CD8-positive, alpha-beta memory T cell (primary cell): ENCODE measurements at regions not wholly inside any gene's neighbourhood (a gene's known extent, or its start where the extent isn't known, plus 50 kb on each side); places are given as distances from the start of the nearest gene placed in this dataset.

Source experiments
- CTCF ChIA-PET: fragments of 350-600 bp; sonication (Branson Sonifier 250); formaldehyde crosslinking; loops from one replicate; lab custom pipeline; 2021; ENCODE audit warnings: antibody characterized with exemption; lab: Charles Lee
- POLR2A ChIA-PET: fragments of 350-600 bp; sonication (Branson Sonifier 250); formaldehyde crosslinking; loops from one replicate; lab custom pipeline; 2021; ENCODE audit warnings: antibody characterized with exemption; lab: Charles Lee
- DNase-seq, 5 donors: peaks; one replicate each; pipeline versions ENCODE4 v3.0.0 to v3.0.0-alpha.2; 2020 to 2022; ENCODE audit warnings: mixed read lengths in 1 of 5
- H3K27ac ChIP-seq: one replicate; pipeline ENCODE4 v1.7.0; 2013; ENCODE audit warnings: low read depth, mild to moderate bottlenecking, low read length, moderate library complexity
- H3K27me3 ChIP-seq: 2 replicates; pipeline ENCODE4 v1.7.0; 2013; ENCODE audit warnings: low read length, mild to moderate bottlenecking; ENCODE audit not compliant: insufficient read depth, poor library complexity, severe bottlenecking
- H3K36me3 ChIP-seq: 2 replicates; pipeline ENCODE4 v1.7.0; 2013; ENCODE audit warnings: mild to moderate bottlenecking, low read length, moderate library complexity; ENCODE audit not compliant: insufficient read depth
- H3K4me1 ChIP-seq: 2 replicates; pipeline ENCODE4 v1.7.0; 2013; ENCODE audit warnings: mild to moderate bottlenecking, low read length, moderate library complexity; ENCODE audit not compliant: insufficient read depth
- H3K4me3 ChIP-seq: 2 replicates; pipeline ENCODE4 v1.7.0; 2013; ENCODE audit warnings: mild to moderate bottlenecking, low read length
- H3K9me3 ChIP-seq: 2 replicates; pipeline ENCODE4 v1.7.0; 2013; ENCODE audit warnings: mild to moderate bottlenecking, low read length
- H3K27ac Mint-ChIP-seq, 8 donors: one replicate each; pipeline ENCODE4 v1.8.0; 2020 to 2021; ENCODE audit warnings: mixed read lengths in 8 of 8, mild to moderate bottlenecking in 6 of 8, inconsistent platforms in 3 of 8, moderate library complexity in 3 of 8
- H3K27me3 Mint-ChIP-seq, 2 donors: one replicate each; pipeline ENCODE4 v1.8.0; 2020 to 2021; ENCODE audit warnings: mixed read lengths in 2 of 2, mild to moderate bottlenecking in 1 of 2, moderate library complexity in 1 of 2
- H3K36me3 Mint-ChIP-seq, 3 donors: one replicate each; pipeline ENCODE4 v1.8.0; 2020 to 2021; ENCODE audit warnings: mixed read lengths in 3 of 3, inconsistent platforms in 1 of 3, mild to moderate bottlenecking in 1 of 3
- H3K4me1 Mint-ChIP-seq, 3 donors: one replicate each; pipeline ENCODE4 v1.8.0; 2020 to 2021; ENCODE audit warnings: mixed read lengths in 3 of 3, inconsistent platforms in 1 of 3, mild to moderate bottlenecking in 1 of 3
- H3K4me3 Mint-ChIP-seq, 7 donors: one replicate each; pipeline ENCODE4 v1.8.0; 2020 to 2021; ENCODE audit warnings: mixed read lengths in 7 of 7, mild to moderate bottlenecking in 6 of 7, moderate library complexity in 4 of 7, inconsistent platforms in 2 of 7
- H3K9me3 Mint-ChIP-seq, 5 donors: one replicate each; pipeline ENCODE4 v1.8.0; 2020 to 2022; ENCODE audit warnings: mixed read lengths in 5 of 5, mild to moderate bottlenecking in 3 of 5, moderate library complexity in 2 of 5, inconsistent platforms in 1 of 5

GRCh38 chr18:25727281-25727985 is 363.0 kb downstream of the SS18 start:
- Histone ChIP-seq H3K36me3 (no peaks in the 10 kb centered on the region), H3K9me3 (no peaks in the 10 kb centered on the region), H3K27me3 (no peaks in the 10 kb centered on the region), H3K27ac (no peak overlapping the region), H3K4me1 (no peaks in the 10 kb centered on the region), H3K4me3 (no peak overlapping the region)
- H3K27ac Mint-ChIP-seq = peak overlapping the region in 2 of 8 donors; percentile 2 to 18
- H3K27me3 Mint-ChIP-seq = peaks cover 3 to 5% of the 10 kb centered on the region in 2 donors
- DNase-seq = peak in 1 of 5 donors; percentile 7
- no peaks in the 10 kb centered on the region for H3K36me3 Mint-ChIP-seq
- no peak overlapping the region for H3K4me3 Mint-ChIP-seq
- ChIA-PET CTCF (no interaction called here), POLR2A (no interaction called here)
- peaks cover 0 to 3% (median 0%) of the 10 kb centered on the region in 3 donors for H3K4me1 Mint-ChIP-seq
- H3K9me3 Mint-ChIP-seq = peaks cover 3 to 13% (median 6%) of the 10 kb centered on the region in 5 donors

- CTCF ChIA-PET = no interaction called here
- H3K36me3 ChIP-seq = no peaks in the 10 kb centered on the region
- peak overlapping the region in 4 of 8 donors; percentile 33 to 67 (median 54) for H3K27ac Mint-ChIP-seq
- no peak overlapping the region for H3K4me3 Mint-ChIP-seq
- POLR2A ChIA-PET = no interaction called here
- H3K9me3 Mint-ChIP-seq = peaks cover 2 to 13% (median 5%) of the 10 kb centered on the region in 5 donors
- no peaks in the 10 kb centered on the region for H3K27me3 ChIP-seq
- H3K4me3 ChIP-seq = no peak overlapping the region
- peaks cover 3 to 5% of the 10 kb centered on the region in 2 donors for H3K27me3 Mint-ChIP-seq
- H3K36me3 Mint-ChIP-seq = no peaks in the 10 kb centered on the region
- peaks cover 0 to 3% (median 0%) of the 10 kb centered on the region in 3 donors for H3K4me1 Mint-ChIP-seq
- peak overlapping the region; percentile 21 for H3K27ac ChIP-seq
- no peaks in the 10 kb centered on the region for H3K9me3 ChIP-seq
- no peak for DNase-seq
- H3K4me1 ChIP-seq = no peaks in the 10 kb centered on the region
Measured at GRCh38 chr18:25726298-25726697, 364.1 kb downstream of the SS18 start.

- Histone ChIP-seq H3K27ac (no peak overlapping the region), H3K4me1 (no peaks in the 10 kb centered on the region), H3K9me3 (no peaks in the 10 kb centered on the region), H3K36me3 (no peaks in the 10 kb centered on the region), H3K4me3 (no peak overlapping the region), H3K27me3 (no peaks in the 10 kb centered on the region)
- no peak for DNase-seq
- Mint-ChIP-seq H3K9me3 (peaks cover 0 to 9% (median 2%) of the 10 kb centered on the region in 5 donors), H3K4me3 (no peak overlapping the region), H3K27ac (peak overlapping the region in 2 of 8 donors; percentile 33 to 43), H3K4me1 (peaks cover 0 to 3% (median 0%) of the 10 kb centered on the region in 3 donors), H3K36me3 (no peaks in the 10 kb centered on the region), H3K27me3 (peaks cover 3 to 5% of the 10 kb centered on the region in 2 donors)
- ChIA-PET POLR2A (no interaction called here), CTCF (no interaction called here)
Measured at GRCh38 chr18:25725501-25725900, 364.9 kb downstream of the SS18 start.

GRCh38 chr18:25724997-25725396 is 365.4 kb downstream of the SS18 start:
- Mint-ChIP-seq H3K4me3 (peak overlapping the region in 5 of 7 donors; percentile 8 to 52 (median 26)), H3K4me1 (peaks cover 0 to 3% (median 0%) of the 10 kb centered on the region in 3 donors), H3K27ac (peak overlapping the region in 4 of 8 donors; percentile 43 to 92 (median 72)), H3K9me3 (peaks cover 0 to 9% (median 2%) of the 10 kb centered on the region in 5 donors), H3K27me3 (peaks cover 3 to 5% of the 10 kb centered on the region in 2 donors), H3K36me3 (no peaks in the 10 kb centered on the region)
- CTCF ChIA-PET = no interaction called here
- peak in 1 of 5 donors; percentile 9 for DNase-seq
- Histone ChIP-seq H3K27ac (no peak overlapping the region), H3K9me3 (no peaks in the 10 kb centered on the region), H3K4me1 (no peaks in the 10 kb centered on the region), H3K36me3 (no peaks in the 10 kb centered on the region), H3K4me3 (no peak overlapping the region), H3K27me3 (no peaks in the 10 kb centered on the region)
- POLR2A ChIA-PET = no interaction called here

GRCh38 chr18:25724121-25724520 is 366.3 kb downstream of the SS18 start:
- peaks cover 0 to 5% of the 10 kb centered on the region in 2 donors for H3K27me3 Mint-ChIP-seq
- H3K36me3 Mint-ChIP-seq = no peaks in the 10 kb centered on the region

GRCh38 chr18:25713103-25713502 is 361.1 kb upstream of the ZNF521 start:
- Mint-ChIP-seq H3K27me3 (peaks cover 3 to 6% of the 10 kb centered on the region in 2 donors), H3K36me3 (no peaks in the 10 kb centered on the region), H3K9me3 (peaks cover 0 to 12% (median 9%) of the 10 kb centered on the region in 5 donors), H3K27ac (no peak overlapping the region), H3K4me3 (no peak overlapping the region), H3K4me1 (no peaks in the 10 kb centered on the region)
- Histone ChIP-seq H3K9me3 (no peaks in the 10 kb centered on the region), H3K4me3 (no peak overlapping the region), H3K4me1 (no peaks in the 10 kb centered on the region), H3K27ac (no peak overlapping the region), H3K36me3 (no peaks in the 10 kb centered on the region), H3K27me3 (no peaks in the 10 kb centered on the region)
- DNase-seq = no peak
- POLR2A ChIA-PET = no interaction called here
- CTCF ChIA-PET = no interaction called here

More at GRCh38 chr18:25724121-25724520, 366.3 kb downstream of the SS18 start:
- H3K27me3 ChIP-seq = no peaks in the 10 kb centered on the region
- H3K9me3 ChIP-seq = no peaks in the 10 kb centered on the region
- Mint-ChIP-seq H3K4me1 (peaks cover 0 to 3% (median 0%) of the 10 kb centered on the region in 3 donors), H3K9me3 (peaks cover 0 to 6% (median 4%) of the 10 kb centered on the region in 5 donors), H3K27ac (peak overlapping the region in 3 of 8 donors; percentile 28 to 92 (median 57)), H3K4me3 (no peak overlapping the region)
- H3K4me3 ChIP-seq = no peak overlapping the region
- H3K36me3 ChIP-seq = no peaks in the 10 kb centered on the region
- no peak overlapping the region for H3K27ac ChIP-seq
- ChIA-PET CTCF (no interaction called here), POLR2A (no interaction called here)
- no peak for DNase-seq
- no peaks in the 10 kb centered on the region for H3K4me1 ChIP-seq

- Mint-ChIP-seq H3K27me3 (peaks cover 3 to 5% of the 10 kb centered on the region in 2 donors), H3K4me3 (no peak overlapping the region), H3K27ac (no peak overlapping the region), H3K36me3 (no peaks in the 10 kb centered on the region), H3K9me3 (peaks cover 0 to 9% (median 5%) of the 10 kb centered on the region in 5 donors), H3K4me1 (no peaks in the 10 kb centered on the region)
- H3K36me3 ChIP-seq = no peaks in the 10 kb centered on the region
- no peaks in the 10 kb centered on the region for H3K9me3 ChIP-seq
- no peaks in the 10 kb centered on the region for H3K27me3 ChIP-seq
- no peak overlapping the region for H3K4me3 ChIP-seq
- H3K27ac ChIP-seq = no peak overlapping the region
- POLR2A ChIA-PET = no interaction called here
- no peaks in the 10 kb centered on the region for H3K4me1 ChIP-seq
- CTCF ChIA-PET = no interaction called here
- no peak for DNase-seq
Measured at GRCh38 chr18:25710981-25711380, 359.0 kb upstream of the ZNF521 start.

GRCh38 chr18:25705650-25706049 is 353.7 kb upstream of the ZNF521 start:
- Mint-ChIP-seq H3K27me3 (peaks cover 0 to 3% of the 10 kb centered on the region in 2 donors), H3K36me3 (no peaks in the 10 kb centered on the region), H3K27ac (no peak overlapping the region), H3K4me3 (no peak overlapping the region), H3K4me1 (no peaks in the 10 kb centered on the region), H3K9me3 (no peaks in the 10 kb centered on the region)
- H3K36me3 ChIP-seq = no peaks in the 10 kb centered on the region
- H3K27ac ChIP-seq = no peak overlapping the region
- H3K27me3 ChIP-seq = no peaks in the 10 kb centered on the region
- ChIA-PET CTCF (no interaction called here), POLR2A (no interaction called here)
- DNase-seq = no peak
- no peak overlapping the region for H3K4me3 ChIP-seq
- H3K4me1 ChIP-seq = no peaks in the 10 kb centered on the region
- no peaks in the 10 kb centered on the region for H3K9me3 ChIP-seq
